OCI-M2 (cell line): ENCODE measurements at regions not wholly inside any gene's neighbourhood (a gene's known extent, or its start where the extent isn't known, plus 50 kb on each side); places are given as distances from the start of the nearest gene placed in this dataset.

ENCODE experiments used
- DNase-seq: peaks from one replicate; lab custom pipeline; 2025; ENCODE audit not compliant: unreplicated experiment; lab: John Stamatoyannopoulos, UW

DNA sequence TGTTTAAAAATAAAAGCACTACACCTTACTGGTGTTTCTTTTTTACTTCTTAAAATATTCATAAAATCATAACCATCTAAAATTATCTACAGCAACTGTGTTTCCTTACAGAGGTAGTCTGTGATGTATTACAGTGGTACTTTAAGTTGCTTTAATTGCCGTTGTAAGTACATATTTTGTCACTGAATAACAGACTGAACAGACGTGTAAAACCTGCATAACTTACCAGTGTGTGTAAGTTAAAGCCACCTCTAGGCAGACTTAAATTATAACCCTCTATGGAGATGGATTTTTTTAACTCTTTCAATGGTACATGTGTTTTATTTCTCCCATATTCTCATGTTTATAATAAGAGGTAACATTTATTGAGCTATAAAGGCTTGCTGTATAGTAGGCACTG is 166.8 kb downstream of the NR4A2 start:
- no peak for DNase-seq

DNA sequence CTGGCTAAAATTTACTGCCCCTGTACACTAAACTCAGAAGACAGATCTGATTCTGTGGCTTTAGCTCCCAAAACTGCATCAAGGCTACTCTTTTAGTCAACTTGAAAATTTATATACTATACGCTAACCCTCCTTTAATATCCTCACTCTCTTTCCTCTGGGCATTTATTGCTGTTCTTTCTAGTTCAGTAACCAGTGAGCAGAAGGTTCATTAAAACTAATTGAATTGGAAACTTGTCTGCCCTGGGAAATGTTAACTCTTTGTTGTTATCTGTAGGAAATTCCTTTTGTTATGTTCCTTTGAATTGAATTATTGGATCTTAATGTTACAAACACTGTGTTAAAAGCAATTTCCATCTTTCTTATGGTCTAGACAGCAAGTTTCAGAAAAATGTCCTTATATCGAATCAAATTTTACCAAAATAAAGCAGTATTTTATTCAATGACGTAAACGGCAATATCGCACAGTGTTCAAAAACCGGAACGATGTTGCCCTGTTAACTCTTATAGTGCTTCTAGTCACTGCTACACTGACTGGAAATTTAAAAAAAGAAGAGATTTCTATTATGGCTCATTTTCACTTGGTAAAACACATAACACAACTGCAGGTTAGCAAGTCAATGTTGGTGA is 168.3 kb downstream of the NR4A2 start:
- DNase-seq = no peak

DNA sequence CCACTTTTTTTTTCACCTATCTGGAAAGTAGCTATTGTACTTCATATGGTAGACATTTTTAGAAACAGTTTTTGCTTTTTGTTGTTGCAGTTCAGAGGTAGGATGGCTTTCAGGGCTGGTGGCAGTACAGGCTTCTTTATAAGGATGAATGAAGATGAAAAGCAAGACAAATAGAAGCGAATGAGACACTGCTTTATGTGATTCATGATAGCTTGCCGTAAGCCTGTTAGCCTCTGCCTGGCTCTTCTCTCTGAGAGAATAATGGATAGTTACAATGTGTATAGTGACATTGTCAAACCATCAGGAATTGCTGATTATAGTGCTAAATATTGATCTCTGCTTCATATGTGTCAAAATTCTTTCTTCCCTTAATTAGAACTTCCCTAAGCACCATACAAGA is 173.7 kb downstream of the NR4A2 start:
- no peak for DNase-seq

DNA sequence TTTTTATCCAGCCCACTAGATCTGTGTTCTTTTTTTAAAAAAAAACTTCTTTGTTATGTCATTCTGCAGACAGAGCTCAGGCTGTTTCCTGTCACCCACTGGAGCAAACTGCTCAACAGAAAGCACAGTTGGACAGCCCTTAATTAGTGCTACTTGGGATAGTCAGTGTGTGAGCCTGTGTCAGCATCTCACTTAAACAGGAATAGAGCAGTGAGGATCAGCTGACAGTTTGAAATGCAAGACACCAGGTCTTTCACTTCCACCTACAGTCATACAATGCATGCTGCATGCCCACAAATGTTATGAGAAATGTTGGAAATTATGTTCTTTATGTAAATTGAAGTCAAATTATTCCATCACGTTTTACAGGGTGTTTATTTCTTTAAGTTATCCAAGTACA is 174.9 kb downstream of the NR4A2 start:
- no peak for DNase-seq

DNA sequence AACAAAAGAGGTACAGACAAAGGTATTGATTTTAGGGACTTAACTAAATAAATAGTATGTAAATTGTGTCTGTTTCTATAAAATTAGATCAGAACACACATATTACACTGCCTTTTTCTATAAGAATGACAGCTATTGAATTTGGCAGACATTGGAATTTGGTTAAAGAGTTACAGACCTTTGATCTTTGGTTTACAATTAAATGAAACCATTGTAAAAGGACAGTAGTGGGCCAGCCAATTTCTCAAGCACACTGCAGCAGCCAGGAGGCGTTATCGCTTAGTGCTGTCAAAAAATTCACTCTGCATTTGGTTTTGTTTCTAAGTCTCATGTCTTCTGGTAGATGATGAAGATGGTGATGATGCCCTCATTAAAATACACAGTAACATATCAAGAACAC is 175.9 kb downstream of the NR4A2 start:
- no peak for DNase-seq

DNA sequence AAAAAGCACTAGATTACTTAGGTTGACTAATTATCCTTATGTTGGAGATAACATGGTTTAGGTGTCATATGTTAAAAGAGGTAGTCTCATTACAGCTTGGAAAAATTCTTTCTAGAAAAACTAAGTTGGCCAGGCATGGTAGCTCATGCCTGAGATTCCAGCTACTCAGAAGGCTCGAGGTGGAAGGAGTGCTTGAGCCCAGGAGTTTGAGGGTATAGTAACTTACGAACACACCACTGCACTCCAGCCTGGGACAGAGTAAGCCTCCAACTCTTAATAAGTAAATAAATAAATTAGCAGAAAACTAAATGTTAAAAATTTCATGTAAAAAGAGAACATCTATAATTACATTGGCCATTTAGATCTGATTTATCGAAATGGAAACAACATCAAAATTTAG is 177.2 kb downstream of the NR4A2 start:
- no peak for DNase-seq

DNA sequence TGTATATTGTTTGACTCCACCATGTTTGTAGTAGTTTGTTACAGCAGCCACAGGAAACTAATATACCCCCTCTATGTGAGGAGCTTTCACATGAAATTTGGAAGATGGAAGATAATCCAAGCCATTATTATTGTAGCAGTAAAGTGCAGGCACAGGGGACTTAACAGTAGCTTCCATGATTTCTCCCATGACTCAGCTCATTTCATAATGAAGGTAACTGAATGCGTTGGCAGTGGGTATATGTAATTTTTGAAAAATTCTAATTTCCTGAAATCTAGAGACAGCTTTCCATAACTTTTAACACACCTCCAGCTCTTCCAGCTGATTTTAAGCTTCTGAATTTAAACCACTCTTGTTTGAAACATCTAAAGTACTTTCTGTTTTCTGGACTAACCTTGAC is 181.2 kb downstream of the NR4A2 start:
- DNase-seq = no peak

DNA sequence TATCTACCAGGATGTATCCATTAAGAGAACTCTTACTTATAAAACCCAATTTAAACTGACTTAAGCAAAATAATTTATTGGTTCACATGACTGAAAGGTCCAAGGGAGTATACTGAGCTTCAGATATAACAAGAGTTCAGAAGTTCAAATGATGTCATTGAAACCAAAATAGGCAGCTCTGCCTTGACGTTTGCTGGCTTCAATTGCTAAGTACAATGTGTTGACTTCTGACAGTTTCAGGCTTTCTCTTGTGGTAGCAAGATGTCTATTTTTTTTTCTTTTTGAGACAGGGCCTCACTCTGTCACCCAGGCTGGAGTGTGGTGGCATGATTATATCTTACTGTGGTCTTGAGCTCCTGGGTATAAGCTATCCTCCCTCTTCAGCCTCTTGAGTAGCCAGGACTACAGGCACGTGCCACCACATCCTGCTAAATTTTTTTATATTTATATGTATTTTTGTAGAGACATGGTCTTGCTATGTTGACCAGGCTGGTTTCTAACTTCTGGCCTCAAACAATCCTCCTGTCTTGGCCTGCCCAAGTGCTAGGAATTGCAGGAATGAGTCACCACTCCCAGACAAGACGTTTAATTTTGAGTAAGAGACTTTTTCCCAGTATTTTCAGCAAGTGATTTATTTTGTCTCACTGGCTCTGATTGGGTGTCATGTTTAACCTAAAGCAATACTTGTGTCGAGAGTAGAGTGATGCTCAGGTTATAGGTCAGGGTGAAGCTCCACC is 184.8 kb downstream of the NR4A2 start:
- DNase-seq = no peak

DNA sequence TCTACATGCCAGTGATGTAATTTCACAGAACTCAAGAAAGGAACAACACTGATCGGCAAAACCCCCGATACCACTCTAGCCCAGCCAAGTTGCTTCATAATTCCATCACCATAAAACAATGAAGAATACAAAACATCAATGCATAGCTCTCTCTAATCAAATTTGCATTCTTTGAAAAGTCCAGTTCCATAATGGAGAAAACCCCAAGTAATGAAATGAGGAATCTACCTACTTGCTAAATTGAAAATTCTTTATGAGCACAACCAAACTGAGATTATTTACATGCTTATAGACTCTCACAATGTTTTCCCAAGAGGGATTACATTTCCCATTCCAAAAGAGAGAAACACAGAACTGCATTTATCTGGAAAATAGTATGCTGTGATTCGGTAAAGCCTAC is 186.5 kb downstream of the NR4A2 start:
- no peak for DNase-seq

DNA sequence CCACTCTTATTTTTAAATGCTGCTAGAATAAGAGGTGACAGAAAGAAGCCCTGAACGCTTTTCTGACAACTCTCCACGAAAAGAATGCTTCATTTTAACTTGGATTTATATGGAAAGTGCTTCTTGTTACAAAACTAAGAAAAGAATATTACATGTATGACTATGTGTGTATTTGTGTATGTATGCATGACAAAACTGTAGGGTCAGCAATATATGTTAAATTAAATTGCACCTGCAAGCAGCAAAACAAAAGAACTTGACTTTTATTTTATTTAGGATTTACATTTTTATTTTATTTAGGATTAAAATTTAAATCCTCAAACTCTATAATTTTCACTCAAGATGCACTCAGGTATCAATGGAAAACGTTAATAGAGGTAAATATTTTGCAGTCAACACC is 187.1 kb downstream of the NR4A2 start:
- no peak for DNase-seq

DNA sequence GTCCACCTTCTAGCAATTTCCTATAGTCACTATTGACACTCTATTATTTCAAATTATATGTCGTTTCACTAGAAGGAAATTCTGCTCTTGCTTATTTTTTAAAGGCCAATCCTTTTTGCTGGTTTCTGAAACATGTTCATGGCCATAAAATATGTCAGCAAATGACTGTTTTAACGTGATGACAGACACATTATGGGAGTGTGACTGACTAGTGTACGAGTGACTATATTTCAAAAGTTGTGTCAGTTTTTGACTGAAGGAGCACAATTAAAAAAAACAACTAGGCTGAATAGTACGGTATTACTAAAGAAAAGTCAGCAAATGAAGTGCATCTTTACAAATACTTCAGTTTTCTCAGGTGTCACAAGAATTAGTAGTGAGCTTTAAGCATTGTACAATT is 196.0 kb downstream of the NR4A2 start:
- no peak for DNase-seq

DNA sequence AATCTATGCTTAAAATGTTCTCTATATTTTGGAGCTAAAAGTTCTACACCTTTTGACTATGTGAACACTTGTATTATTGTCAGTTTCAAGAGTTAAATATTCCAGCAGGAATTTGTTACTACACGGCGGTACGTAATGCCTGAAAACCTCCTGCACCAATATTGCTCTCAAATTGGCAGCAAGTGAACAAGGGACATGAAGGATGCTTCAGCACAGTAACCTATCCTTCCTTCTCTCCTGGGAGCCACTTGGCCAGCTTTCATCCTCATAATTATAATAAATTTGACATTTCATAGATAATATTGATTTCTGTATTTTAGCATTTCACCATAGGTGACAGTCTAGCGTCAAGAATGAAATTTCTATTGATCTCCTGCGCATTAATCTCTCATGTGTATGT is 197.6 kb downstream of the NR4A2 start:
- DNase-seq = no peak

DNA sequence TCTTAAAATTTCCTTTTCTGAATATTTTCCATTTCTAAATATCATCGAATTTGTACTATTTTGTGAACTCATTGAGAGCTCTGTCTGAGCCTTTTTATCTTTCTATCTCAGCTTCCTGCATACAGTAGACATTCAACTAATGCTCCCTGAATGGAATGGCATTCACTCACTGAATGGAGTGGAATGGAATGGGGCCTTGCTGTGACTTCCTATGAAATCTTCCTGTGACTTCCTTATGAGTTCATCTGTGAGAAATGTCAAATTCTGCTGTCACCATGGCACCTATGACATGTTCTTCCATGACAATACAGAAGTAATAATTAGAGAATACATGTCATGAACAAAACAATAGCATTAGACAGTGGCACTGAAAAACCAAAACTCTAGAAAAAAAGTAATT is 199.6 kb downstream of the NR4A2 start:
- no peak for DNase-seq

DNA sequence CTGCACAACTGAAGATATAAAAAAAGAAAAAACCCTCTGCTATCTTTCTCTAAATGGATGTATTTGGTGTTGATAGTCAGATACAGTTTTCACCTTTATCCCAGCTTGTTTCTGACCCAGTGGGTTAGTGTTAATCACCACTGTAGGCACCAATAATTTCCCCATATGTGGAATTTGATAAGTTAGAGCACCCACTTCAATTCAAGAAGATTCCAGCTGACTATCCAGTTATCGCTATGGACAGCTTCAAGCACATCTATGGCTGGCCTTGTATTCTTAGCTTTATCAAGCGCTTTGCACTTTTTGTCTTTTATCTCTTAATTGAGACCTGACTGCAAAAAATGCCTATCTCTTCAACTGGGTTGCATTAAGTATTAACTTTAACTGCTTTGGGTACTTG is 200.4 kb downstream of the NR4A2 start:
- DNase-seq = no peak

DNA sequence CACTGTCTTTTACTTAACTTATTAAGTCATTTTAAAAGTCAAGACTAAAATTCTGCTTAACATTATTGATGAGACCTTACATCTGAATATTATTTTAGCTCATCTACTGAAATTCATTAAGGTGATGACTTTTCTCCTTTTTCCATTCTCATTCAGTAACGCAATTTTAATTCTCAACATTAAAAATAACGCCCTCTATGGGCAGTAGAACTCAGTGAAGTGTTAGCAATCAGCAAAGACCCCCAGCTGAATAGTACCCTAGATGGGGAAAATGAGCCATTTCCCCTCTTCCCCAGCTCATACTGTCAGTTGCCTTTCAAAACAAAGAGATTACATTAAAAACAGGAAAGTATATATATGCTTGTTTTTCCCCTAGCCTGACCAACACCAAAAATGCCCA is 203.3 kb downstream of the NR4A2 start:
- no peak for DNase-seq

DNA sequence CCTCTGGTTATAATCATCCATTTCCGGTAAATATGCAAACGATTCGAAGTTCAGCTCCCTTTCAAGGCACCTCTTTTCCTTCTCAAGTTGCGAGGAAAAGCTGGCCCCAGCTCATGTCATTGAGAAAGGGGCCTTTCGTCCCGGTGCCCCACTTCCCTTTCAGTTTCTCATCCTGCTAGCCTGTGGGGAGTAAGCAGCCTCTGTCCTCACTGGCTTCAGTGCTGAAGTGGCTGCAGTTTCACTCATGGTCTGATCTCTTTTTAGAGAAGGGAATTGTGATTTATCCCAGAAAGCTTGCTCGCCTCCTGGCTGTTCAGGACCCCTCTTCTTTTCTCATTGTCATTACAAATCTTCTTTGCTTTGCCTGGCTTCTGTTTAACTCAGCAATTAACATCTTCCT is 207.5 kb downstream of the NR4A2 start:
- DNase-seq = no peak

DNA sequence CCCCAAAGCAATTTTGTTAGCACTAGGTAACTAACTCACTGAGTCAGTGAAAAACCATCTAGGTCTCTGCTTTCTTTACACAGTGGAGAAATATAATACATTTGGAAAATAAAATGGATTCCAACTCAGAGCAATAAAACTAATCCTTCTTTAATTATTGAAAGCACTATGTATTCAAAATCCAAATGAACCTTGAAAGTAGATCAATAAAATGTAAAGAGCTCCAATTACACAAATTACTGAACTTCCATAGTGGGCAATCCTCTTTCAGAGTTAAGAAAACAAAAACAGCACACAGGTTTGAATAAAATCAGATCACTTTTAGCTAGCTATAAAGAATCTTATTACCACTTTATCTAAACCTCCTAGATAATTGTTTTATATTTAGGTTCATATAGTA is 208.1 kb downstream of the NR4A2 start:
- DNase-seq = no peak

DNA sequence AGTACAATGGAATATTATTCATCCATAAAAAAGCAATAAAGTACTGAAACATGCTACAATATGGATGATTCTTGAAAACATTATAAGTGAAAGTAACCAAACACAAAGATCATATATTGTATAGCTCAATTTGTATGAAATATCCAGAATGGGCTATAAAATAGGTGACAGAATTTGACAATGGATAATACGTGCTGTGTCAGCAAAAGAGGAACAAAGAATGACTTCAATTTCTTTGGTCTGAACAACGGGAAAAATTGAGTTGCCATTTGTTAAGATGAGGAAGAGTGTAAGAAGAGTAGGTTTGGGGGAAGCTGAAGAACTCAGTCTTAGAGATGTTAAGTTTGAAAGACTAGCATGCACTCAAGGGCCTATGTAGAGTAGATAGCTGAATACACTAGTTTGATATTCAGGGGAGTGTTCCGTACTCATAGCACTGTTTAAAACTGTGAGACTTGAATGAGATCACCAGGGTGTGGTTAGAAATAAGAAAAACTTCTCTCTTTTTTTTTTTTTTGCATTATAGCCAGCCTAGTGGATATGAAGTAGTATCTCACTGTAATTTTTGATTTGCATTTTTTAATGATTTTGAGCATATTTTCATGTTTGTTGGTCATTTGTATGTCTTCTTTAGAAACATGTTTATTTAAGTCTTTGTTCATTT is 213.6 kb downstream of the NR4A2 start:
- no peak for DNase-seq

DNA sequence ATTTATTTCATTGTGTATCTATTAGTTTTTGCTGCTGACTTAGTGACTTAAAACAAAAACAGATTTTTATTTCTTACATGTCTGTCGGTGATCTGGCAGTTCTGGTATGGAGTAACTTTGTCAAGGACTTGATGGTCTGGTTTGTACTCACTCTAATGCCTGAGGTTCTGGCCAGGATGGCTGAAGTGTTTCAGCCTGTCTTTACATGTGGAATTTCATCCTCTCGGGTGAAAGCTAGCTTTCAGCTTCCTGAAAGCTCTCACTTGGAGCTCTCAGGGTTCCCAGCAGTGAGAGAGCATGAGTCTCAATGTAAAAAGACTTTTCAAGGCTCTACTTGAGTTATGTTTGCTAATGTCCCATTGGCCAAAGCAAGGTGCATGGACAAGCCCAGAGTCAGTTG is 216.4 kb downstream of the NR4A2 start:
- DNase-seq = no peak

DNA sequence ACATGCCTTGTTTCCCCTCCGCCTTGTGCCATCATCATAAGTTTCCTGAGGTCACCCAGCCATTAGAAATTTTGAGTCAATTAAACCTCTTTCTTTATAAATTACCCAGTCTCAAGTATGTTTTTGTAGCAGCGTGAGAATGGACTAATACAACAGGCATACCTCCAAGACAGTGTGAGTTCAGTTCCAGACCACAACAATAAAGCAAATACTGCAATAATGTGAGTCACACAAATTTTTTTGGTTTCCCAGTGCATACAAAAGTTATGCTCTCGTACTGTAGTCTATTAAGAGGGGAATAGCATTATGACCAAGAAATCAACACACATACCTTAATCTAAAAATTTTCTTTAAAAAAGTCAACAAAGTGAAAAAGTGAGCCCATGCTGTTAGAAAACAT is 217.2 kb downstream of the NR4A2 start:
- no peak for DNase-seq

DNA sequence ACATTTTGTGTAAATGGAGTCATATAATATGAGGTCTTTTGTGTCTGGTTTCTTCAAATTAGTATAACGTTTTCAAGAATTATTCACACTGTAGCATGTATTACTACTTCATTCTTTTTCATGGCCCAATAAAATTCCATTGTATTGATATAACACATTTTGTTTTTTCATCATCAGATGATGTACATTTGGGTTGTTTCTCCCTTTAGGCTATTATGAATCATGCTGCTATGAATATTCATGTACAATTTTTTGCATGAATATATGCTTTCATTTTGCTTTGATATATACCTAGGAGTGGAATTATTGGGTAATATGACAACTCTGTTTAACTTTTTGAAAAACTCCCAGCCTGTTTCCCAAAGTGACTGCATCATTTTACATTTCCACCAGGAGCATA is 220.2 kb downstream of the NR4A2 start:
- no peak for DNase-seq

DNA sequence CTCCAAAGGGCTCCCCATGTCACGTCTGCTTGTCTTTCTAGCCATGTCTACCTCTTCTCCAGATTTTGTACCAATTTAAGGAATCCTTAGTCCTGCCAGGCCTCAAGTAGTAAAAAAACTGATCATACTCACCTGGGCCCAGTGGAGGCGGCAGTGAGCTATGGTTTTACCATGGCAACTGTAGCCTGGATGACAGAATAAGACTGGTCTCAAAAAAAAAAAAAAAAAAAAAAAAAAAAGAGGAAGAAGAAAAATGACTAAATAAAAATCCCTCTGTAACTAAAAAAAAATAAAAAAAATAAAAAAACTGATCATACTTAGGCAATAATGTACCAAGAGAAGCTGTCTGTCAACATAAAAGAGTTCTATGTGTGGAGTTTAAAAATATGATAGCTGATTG is 221.6 kb downstream of the NR4A2 start:
- DNase-seq = no peak

DNA sequence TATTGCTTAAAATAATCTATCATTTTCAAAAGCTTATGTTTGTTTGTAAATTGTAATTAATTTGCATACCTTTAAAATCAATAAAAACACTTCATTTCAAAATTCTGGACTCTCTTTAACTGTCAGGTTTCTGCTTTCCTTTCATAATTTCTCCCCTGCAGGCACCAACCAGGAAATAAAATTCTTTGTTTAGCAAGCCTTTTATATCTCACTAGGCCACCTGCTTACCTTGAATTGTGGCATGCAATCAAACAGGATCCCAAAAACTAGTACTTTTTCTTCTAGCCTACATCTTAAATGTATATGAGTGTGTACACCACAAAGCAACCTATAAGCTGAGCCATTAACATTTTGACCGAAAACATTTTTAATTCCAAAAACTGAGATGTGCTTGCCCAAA is 233.1 kb downstream of the NR4A2 start:
- no peak for DNase-seq
